ENCODE measurements at regions not wholly inside any gene's neighbourhood (a gene's known extent, or its start where the extent isn't known, plus 50 kb on each side); places are given as distances from the start of the nearest gene placed in this dataset.

GRCh38 chr15:70376031-70376928 is 278.6 kb upstream of the TLE3 start:
- Histone ChIP-seq H3K9me3 (ENCODE audit: insufficient read depth in 2 of 2, low read depth in 1 of 2, low read length in 1 of 2) (no peaks in the 10 kb centered on the region), H2BK120ac (replicated peaks; ENCODE audit: low read depth, low read length) (no peak overlapping the region), H3K18ac (ENCODE audit: extremely low read depth, low read length) (peak overlapping the region; percentile 15; the same call in 1 of the 2 replicates), H3K36me3 (ENCODE audit: control insufficient read depth in 2 of 4, insufficient read depth in 4 of 4, low read length in 3 of 4) (no peaks in the 10 kb centered on the region), H2BK20ac (ENCODE audit: low read length) (no peak overlapping the region; the same call in 1 of the 2 replicates), H4K91ac (replicated peaks; ENCODE audit: insufficient read length, low read length) (no peak overlapping the region), H2BK15ac (ENCODE audit: low read length) (no peak overlapping the region), H4K5ac (ENCODE audit: insufficient read length, low read depth, low read length) (no peak overlapping the region), H3K4me1 (replicated peaks in 1 of 4; ENCODE audit: control insufficient read depth in 3 of 4, insufficient read depth in 4 of 4, low read length in 3 of 4) (peaks cover 4 to 28% (median 14%) of the 10 kb centered on the region in 4 experiments), H3K9ac (replicated peaks in 1 of 4; ENCODE audit: extremely low read depth in 1 of 4, low read depth in 3 of 4, low read length in 3 of 4) (no peak overlapping the region), H3K79me1 (ENCODE audit: low read depth, low read length) (no peaks in the 10 kb centered on the region), H3K23me2 (ENCODE audit: low read depth, low read length) (peaks cover 11% of the 10 kb centered on the region; the same call in 1 of the 2 replicates), H3K4ac (replicated peaks; ENCODE audit: insufficient read length, low read depth, low read length) (no peak overlapping the region), H3K79me2 (ENCODE audit: control insufficient read depth in 1 of 2, insufficient read depth in 2 of 2, low read length in 2 of 2) (no peaks in the 10 kb centered on the region), H3K23ac (ENCODE audit: insufficient read length) (no peak overlapping the region), H4K8ac (ENCODE audit: extremely low read depth, insufficient read depth, low read length) (no peak overlapping the region), H3K27ac (ENCODE audit: low read depth, low read length) (no peak overlapping the region), H3K56ac (replicated peaks; ENCODE audit: insufficient read length, low read depth, low read length) (no peak overlapping the region), H2BK5ac (ENCODE audit: low read depth, low read length) (no peak overlapping the region; the same call in 1 of the 2 replicates), H2BK12ac (ENCODE audit: low read depth, low read length) (peak overlapping the region; percentile 41; the same call in 1 of the 2 replicates), H3K27me3 (replicated peaks in 1 of 4; ENCODE audit: control insufficient read depth in 3 of 4, extremely low read depth in 1 of 4, insufficient read depth in 3 of 4, low read length in 3 of 4) (peaks cover 0 to 7% (median 0%) of the 10 kb centered on the region in 4 experiments; a peak in 2 of 7 replicates), H2AK5ac (ENCODE audit: low read depth, low read length) (no peak overlapping the region), H3K4me3 (ENCODE audit: extremely low read depth in 1 of 4, insufficient read depth in 2 of 4, low read depth in 3 of 4, low read length in 4 of 4) (peak overlapping the region; percentile 42 to 69 (median 52)), H3K4me2 (ENCODE audit: insufficient read depth in 1 of 2, low read depth in 2 of 2, low read length in 2 of 2) (peak overlapping the region; percentile 79 to 81), H2AFZ (ENCODE audit: low read length) (peak overlapping the region; percentile 48), H4K20me1 (replicated peaks in 1 of 2; ENCODE audit: control insufficient read depth in 1 of 2, insufficient read depth in 2 of 2, low read length in 2 of 2) (no peaks in the 10 kb centered on the region), H3K14ac (ENCODE audit: insufficient read length) (no peak overlapping the region)
- 0 out of 2 replicates have a peak, but pooled peaks have one; percentile 25 for TF ChIP-seq YY1 (IDR thresholded peaks at IDR 0.05; ENCODE audit: low read depth, low read length)
- TF ChIP-seq CTBP2 (IDR thresholded peaks at IDR 0.05; ENCODE audit: borderline replicate concordance, insufficient read depth, insufficient read length, low read length): no peak
- TF ChIP-seq ASH2L (IDR thresholded peaks at IDR 0.05; ENCODE audit: low read length): peak; percentile 12
- TF ChIP-seq FOSL1 (IDR thresholded peaks at IDR 0.05; ENCODE audit: insufficient read depth, low read depth, low read length): no peak
- peak; percentile 69; the same call in 1 of the 2 replicates for TF ChIP-seq EGR1 (IDR thresholded peaks at IDR 0.05; ENCODE audit: borderline replicate concordance, low read depth, low read length)
- TF ChIP-seq KDM4A (IDR thresholded peaks at IDR 0.05; ENCODE audit: low read depth, low read length, severe bottlenecking): peak; percentile 72
- TF ChIP-seq KDM1A (IDR thresholded peaks at IDR 0.05; ENCODE audit: borderline replicate concordance, low read length): 0 out of 2 replicates have a peak, but pooled peaks have one; percentile 31
- ChIA-PET POLR2A (ENCODE audit: partially characterized antibody) (interaction anchor here (0.6 to 2.1 kb wide), 10 partner anchors 10 to 1286 kb away, joined by 3 to 8 read pairs (median 3); partner anchors contain the start of gene TLE3), CTCF (ENCODE audit: partially characterized antibody) (interaction anchor here (0.6 to 2.4 kb wide), 17 partner anchors 12 to 1357 kb away, joined by 3 to 7 read pairs (median 4); no protein-coding TSS in a partner anchor)
- WGBS, 2 experiments (ENCODE audit: extremely low coverage in 1 of 2, insufficient coverage in 1 of 2, insufficient read length in 1 of 2, insufficient replicate concordance in 2 of 2, low coverage in 1 of 2, low lambda C conversion rate in 2 of 2, missing lambda C conversion rate in 1 of 2): 5 to 50% methylated on average over 1 to 10 of the region's 12 CpGs
- peak in 1 of 2 experiments; percentile 62 for DNase-seq (ENCODE audit: low read depth in 1 of 2, low spot score in 2 of 2)
- no peak for FAIRE-seq

Measured in H1 (cell line).